Activated naive CD4-positive, alpha-beta T cell treated with anti-CD3 and anti-CD28 coated beads, Interleukin-2, amount 50 U/mL, for 16 hours (primary cell): ENCODE measurements at regions not wholly inside any gene's neighbourhood (a gene's known extent, or its start where the extent isn't known, plus 50 kb on each side); places are given as distances from the start of the nearest gene placed in this dataset.
"Not testable (repeated sequence)": the region's sequence is repeated elsewhere in the genome, so short reads cannot be mapped to it uniquely, and the experiment has no call there.

Experiments used
- DNase-seq: peaks from one replicate; pipeline ENCODE4 v3.0.0-alpha.2; 2020

DNA sequence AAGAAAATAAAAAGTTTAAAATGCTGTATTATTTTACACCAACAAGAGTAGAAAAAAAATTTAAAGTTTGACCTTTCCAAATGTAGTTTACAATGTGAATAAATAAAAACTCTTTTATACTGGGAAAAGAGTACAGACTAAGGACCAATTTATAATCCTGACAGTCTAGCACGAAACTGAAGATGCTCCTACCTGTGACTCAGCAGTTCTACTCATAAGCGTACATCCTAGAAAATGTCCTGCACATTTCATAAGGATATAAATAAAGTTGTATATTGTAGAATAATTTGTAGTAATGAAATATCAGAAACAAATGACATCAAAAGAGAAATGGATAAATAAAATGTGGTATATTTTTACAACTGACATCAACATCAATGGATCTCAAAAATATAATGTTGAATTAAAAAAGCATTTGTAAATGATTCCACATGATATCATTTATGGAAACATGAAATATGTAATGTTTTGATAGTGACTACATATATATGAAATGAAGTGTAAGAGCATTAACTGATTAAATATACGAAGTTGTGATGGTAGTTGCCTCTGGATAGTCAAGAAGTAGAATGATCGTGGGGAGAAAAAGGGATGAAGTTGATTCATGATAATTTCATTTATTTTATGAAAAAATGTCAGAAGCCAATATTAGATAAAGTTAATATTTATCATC lies 161.3 kb upstream of the CBLB start:
- no peak for DNase-seq

DNA sequence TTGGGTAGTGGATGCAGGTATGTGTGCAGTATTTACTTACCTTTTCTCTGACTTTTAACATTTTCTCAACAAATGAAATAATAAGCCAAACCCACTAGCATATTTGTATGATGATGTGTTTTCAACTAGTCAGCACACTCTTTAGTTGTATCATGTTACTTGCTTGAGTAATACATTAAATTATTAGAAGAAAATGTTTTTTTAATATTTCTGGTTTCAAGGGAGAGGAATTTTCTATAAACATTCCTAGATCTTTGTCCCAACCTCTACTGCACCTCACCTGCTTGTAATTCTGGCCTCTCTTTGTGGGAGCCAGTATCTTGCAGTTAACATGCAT lies 161.8 kb upstream of the CBLB start:
- no peak for DNase-seq

DNA sequence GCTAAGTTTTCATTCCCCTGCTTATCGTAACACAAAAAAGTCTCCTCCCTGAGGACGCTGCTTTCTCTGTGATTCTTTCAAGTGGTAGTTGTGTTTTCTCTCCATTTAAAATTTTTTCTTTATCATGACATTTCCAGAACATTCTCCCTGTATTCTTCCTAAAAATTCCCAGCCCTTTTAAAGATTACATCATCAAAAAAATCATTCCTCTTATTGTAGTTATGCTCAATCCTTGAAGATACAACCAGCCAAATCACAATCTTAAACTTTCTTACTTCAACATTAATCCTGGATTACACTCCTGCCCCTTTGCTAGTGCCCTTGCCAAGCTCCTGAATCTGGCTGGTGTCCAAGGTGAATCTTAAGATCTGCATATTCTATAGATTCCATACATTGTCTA lies 163.7 kb upstream of the CBLB start:
- no peak for DNase-seq

DNA sequence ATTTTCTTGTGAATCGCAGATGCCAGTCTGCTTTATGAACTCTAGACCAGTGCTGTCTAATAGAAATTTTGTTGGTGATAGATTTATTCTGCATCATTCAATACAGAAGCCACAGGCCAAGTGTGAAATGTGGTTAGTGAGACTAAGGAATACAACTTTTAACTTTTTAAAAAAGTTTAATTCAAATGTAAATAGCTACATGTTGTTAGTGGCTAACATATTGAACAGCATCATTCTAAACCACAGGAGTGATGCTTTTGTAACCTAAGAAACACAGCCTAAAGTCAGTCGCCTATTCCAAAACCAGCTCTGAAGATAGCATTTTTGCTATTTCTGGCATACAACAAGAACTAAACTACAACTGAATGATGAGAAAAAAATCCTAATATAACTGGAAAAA lies 164.8 kb upstream of the CBLB start:
- no peak for DNase-seq

DNA sequence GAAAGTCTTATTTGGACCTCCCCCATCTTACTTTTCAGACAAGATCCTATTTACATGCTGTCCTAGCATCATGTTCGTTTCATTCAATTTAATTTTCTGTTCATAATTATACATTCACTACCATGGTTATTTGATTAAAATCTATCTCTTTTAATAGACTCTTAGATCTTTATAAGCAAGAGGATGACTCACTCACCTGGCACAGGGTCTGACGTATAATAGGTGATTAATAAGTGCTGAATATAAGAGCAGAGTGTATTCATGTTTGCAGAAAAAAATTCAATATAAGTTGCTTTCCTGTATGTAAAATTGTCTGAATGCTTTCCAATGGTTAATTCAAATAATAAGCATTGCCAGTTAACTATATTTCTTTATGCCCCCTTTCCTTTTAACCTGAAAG lies 165.5 kb upstream of the CBLB start:
- no peak for DNase-seq

- no peak for DNase-seq
Measured at GRCh38 chr3:106035619-106036018, 166.8 kb upstream of the CBLB start.

- DNase-seq, result no peak
Measured at GRCh38 chr3:106036696-106037095, 167.9 kb upstream of the CBLB start.

- DNase-seq, result no peak
Measured at GRCh38 chr3:106047221-106047620, 178.4 kb upstream of the CBLB start.

- DNase-seq, result no peak
Measured at GRCh38 chr3:106048946-106049481, 180.2 kb upstream of the CBLB start.

- no peak for DNase-seq
Measured at GRCh38 chr3:106049821-106050220, 181.0 kb upstream of the CBLB start.

GRCh38 chr3:106056931-106057330 lies 188.1 kb upstream of the CBLB start:
- no peak for DNase-seq

- no peak for DNase-seq
Measured at GRCh38 chr3:106058475-106058874, 189.7 kb upstream of the CBLB start.

DNA sequence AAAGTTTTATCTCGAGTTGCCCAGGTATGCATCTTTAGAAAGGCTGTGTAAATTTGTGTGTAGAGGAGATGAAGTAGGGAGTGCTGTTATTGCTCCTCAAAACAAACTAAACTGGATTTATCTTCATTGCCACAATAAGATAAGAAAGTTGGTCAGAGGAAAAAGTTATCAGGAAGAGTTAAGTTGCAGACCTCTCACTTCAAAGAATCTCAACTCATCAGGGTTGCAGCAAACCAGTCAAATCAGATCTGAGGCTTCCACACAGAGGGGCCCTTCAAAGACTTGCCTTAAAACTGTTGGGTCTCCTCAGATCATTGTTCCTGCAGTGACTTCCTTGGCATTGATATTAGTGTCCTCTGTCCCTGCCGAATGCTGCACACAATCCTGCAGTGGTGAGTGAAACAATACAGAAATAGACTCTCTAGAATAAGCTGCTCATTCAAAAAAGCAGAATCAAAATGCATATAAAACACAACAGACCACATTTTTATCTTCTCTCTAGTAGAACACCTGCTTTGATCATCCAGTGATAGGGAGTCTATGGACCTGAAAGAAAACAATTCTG lies 191.2 kb upstream of the CBLB start:
- DNase-seq, result no peak

DNA sequence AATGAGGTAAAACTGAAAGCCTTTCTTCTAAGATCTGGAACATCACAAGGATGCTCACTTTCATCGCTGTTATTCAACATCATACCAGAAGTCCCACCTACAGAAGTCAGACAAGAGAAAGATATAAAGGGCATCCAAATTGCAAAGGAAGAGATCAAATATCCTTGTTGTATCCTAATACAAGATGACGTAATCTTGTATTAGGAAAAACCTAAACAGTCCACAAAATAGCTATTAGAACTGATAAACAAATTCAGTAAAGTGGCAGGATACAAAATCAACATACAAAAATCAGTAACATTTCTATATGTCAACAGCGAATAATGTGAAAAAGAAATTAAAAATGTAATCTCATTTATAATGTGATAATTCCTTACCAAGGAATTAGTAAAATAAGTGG lies 195.1 kb upstream of the CBLB start:
- DNase-seq, result no peak

DNA sequence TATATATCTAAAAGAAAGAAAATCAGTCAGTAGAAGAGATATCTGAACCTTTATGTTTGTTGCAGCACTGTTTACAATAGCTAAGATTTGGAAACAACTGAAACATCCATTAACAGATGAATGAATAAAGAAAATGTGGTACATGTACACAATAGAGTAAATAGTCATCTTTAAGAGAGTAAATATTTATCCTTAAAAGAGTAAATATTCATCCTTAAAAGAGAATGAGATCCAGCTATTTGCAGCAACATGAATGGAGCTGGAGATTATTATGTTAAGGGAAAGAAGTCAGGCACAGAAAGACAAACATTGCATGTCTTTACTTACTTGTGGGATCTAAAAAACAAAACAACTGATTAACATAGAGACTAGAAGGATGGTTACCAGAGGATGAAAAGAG lies 197.0 kb upstream of the CBLB start:
- no peak for DNase-seq

GRCh38 chr3:106067711-106068110 lies 198.9 kb upstream of the CBLB start:
- no peak for DNase-seq

GRCh38 chr3:106068381-106068780 lies 199.6 kb upstream of the CBLB start:
- DNase-seq, result no peak

DNA sequence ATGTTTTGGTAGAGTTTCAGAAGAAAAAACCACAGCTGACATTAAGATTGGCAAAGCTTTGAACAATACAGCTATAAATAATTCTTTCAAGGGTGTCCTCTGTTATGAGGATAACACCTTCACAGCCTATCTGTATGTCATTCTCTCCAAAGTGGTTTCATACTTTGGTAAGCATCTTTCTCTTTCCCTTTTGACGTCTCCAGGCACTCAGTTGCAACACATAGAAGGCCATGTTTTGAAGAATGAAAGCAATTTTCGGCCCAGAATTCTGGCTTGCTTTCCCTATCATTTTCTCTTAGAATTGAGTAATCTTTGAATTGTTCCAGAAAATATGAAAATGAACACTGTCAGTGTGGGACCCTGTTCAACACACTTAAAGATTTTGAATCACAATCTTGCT lies 200.0 kb upstream of the CBLB start:
- no peak for DNase-seq

- DNase-seq, result no peak
Measured at GRCh38 chr3:106070187-106070586, 201.4 kb upstream of the CBLB start.

- no peak for DNase-seq
Measured at GRCh38 chr3:106071306-106071705, 202.5 kb upstream of the CBLB start.

GRCh38 chr3:106072596-106072995 lies 203.8 kb upstream of the CBLB start:
- DNase-seq, result not testable (repeated sequence)

- not testable (repeated sequence) for DNase-seq
Measured at GRCh38 chr3:106073806-106074205, 205.0 kb upstream of the CBLB start.

- not testable (repeated sequence) for DNase-seq
Measured at GRCh38 chr3:106075731-106076130, 206.9 kb upstream of the CBLB start.

- no peak for DNase-seq
Measured at GRCh38 chr3:106078635-106079034, 209.8 kb upstream of the CBLB start.

DNA sequence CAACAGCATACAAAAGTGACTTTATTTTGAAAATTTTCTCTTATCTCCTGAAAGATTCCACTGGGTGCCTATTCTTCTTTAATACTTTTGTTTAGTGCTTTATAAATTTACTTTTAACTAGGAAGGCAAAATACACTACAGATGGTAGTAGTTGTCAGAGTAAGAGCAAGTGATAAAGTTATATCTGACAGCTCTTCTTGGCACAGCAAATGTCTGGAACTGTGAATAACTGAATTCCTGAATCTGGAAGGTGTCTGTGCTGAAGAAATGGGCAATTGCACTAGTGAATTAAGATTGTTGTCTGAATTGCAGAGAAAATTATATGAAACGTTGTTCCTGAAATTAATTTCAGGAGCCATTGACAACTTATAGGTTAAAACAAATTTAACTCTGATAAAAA lies 213.8 kb upstream of the CBLB start:
- DNase-seq, result no peak
